ENCODE measurements at regions not wholly inside any gene's neighbourhood (a gene's known extent, or its start where the extent isn't known, plus 50 kb on each side); places are given as distances from the start of the nearest gene placed in this dataset.

GRCh38 chr13:40145139-40145538 lies 489.7 kb downstream of the COG6 start:
- Histone ChIP-seq H3K36me3 (no peaks in the 10 kb centered on the region), H3K4me1 (no peaks in the 10 kb centered on the region), H3K27ac (no peak overlapping the region), H3K27me3 (no peaks in the 10 kb centered on the region), H3K9me3 (no peaks in the 10 kb centered on the region), H3K4me3 (no peak overlapping the region)
- TF ChIP-seq, protein P1, sequence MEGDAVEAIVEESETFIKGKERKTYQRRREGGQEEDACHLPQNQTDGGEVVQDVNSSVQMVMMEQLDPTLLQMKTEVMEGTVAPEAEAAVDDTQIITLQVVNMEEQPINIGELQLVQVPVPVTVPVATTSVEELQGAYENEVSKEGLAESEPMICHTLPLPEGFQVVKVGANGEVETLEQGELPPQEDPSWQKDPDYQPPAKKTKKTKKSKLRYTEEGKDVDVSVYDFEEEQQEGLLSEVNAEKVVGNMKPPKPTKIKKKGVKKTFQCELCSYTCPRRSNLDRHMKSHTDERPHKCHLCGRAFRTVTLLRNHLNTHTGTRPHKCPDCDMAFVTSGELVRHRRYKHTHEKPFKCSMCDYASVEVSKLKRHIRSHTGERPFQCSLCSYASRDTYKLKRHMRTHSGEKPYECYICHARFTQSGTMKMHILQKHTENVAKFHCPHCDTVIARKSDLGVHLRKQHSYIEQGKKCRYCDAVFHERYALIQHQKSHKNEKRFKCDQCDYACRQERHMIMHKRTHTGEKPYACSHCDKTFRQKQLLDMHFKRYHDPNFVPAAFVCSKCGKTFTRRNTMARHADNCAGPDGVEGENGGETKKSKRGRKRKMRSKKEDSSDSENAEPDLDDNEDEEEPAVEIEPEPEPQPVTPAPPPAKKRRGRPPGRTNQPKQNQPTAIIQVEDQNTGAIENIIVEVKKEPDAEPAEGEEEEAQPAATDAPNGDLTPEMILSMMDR (IDR thresholded peaks at IDR 0.05), result no peak
- TF ChIP-seq POLR2A (IDR thresholded peaks at IDR 0.05) (no peak), POLR2AphosphoS5 (IDR thresholded peaks at IDR 0.05) (no peak)
- intact Hi-C loops (cut with DNase I; ENCODE audit: low total_unique reads), result no loop called here
- no peak for DNase-seq (ENCODE audit: low spot score in 2 of 2)

DNA sequence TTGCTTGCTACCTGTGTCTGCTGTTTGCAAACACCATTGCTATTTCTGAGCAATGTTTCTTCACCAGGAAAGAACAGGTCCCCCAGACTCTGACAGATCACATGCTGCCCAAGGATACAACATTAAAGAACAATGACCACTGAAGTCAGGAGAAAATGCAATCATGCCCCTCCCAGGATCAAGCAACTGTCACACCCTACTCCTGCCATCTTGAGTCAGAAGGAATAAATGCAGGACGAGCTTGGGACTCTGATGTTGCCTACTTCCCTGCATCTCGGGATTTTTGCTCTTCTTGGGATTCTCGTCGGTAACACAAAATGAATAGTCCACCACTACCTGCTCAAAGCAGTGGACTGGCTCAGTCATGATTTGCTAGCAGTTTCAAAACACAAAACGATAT lies 490.6 kb downstream of the COG6 start:
- TF ChIP-seq, protein P1 (IDR thresholded peaks at IDR 0.05), result no peak
- no peak for TF ChIP-seq POLR2A (IDR thresholded peaks at IDR 0.05)
- no peaks in the 10 kb centered on the region for H3K36me3 ChIP-seq
- H3K9me3 ChIP-seq, result no peaks in the 10 kb centered on the region
- H3K27ac ChIP-seq, result no peak overlapping the region
- DNase-seq (ENCODE audit: low spot score in 2 of 2), result no peak
- no peak overlapping the region for H3K4me3 ChIP-seq
- intact Hi-C loops (cut with DNase I; ENCODE audit: low total_unique reads), result no loop called here
- no peaks in the 10 kb centered on the region for H3K27me3 ChIP-seq
- no peaks in the 10 kb centered on the region for H3K4me1 ChIP-seq

DNA sequence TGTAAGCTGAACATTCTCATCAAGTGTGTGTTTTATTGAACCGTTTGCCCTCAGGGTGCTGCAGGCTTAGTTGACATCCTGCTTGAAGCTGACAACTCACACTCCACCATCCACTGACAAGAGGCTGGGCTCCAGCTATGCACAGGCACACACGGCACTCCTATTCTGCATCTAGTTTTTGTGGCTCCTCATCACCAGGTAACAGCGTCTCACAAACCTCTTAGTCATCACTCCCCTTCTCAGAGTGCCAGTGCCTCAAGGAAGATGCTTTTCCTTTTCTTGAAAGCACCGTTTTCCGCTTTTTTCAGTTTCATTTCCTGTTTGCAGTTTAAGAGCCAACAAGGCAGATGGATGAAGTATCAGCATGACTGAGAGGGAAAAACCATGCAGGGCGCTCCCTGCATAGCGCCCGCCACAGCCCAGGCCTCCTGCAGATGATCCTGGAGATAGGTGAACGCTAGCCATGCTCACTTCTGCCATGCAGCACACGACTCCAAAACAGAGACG lies 491.2 kb downstream of the COG6 start:
- no peak for DNase-seq (ENCODE audit: low spot score in 2 of 2)
- Histone ChIP-seq H3K36me3 (no peaks in the 10 kb centered on the region), H3K27ac (no peak overlapping the region), H3K9me3 (no peaks in the 10 kb centered on the region), H3K4me1 (no peaks in the 10 kb centered on the region), H3K4me3 (no peak overlapping the region), H3K27me3 (no peaks in the 10 kb centered on the region)
- intact Hi-C loops (cut with DNase I; ENCODE audit: low total_unique reads), result no loop called here
- TF ChIP-seq POLR2AphosphoS5 (IDR thresholded peaks at IDR 0.05) (no peak), POLR2A (IDR thresholded peaks at IDR 0.05) (no peak)
- TF ChIP-seq, protein P1 (IDR thresholded peaks at IDR 0.05), result no peak

DNA sequence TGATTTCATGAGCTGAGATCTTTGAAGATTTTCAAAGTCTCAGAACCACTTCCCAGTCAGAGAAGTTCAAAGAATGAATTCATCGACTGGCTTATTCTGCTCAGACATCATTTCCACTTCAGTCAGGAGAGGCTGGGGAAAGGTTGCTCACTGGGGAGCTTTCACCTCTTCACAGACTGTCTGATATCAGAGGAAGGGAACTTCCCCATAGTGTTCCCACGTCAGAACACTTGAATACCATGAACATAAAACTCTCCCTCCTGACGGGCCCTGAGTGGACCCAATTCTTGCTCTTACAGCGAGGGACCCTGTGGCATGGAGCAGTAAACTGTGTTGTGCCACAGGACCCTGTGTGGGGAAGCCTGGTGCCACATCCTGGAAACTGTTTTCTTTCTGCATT lies 492.6 kb downstream of the COG6 start:
- H3K4me1 ChIP-seq, result no peaks in the 10 kb centered on the region
- no peaks in the 10 kb centered on the region for H3K36me3 ChIP-seq
- H3K27ac ChIP-seq, result no peak overlapping the region
- intact Hi-C loops (cut with DNase I; ENCODE audit: low total_unique reads), result no loop called here
- no peaks in the 10 kb centered on the region for H3K9me3 ChIP-seq
- H3K4me3 ChIP-seq, result no peak overlapping the region
- TF ChIP-seq POLR2A (IDR thresholded peaks at IDR 0.05) (no peak), POLR2AphosphoS5 (IDR thresholded peaks at IDR 0.05) (no peak)
- TF ChIP-seq, protein P1 (IDR thresholded peaks at IDR 0.05), result no peak
- H3K27me3 ChIP-seq, result no peaks in the 10 kb centered on the region
- no peak for DNase-seq (ENCODE audit: low spot score in 2 of 2)

- TF ChIP-seq POLR2A (IDR thresholded peaks at IDR 0.05) (no peak), POLR2AphosphoS5 (IDR thresholded peaks at IDR 0.05) (no peak)
- TF ChIP-seq, protein P1 (IDR thresholded peaks at IDR 0.05), result no peak
- H3K4me1 ChIP-seq, result no peaks in the 10 kb centered on the region
- H3K4me3 ChIP-seq, result no peak overlapping the region
- no peaks in the 10 kb centered on the region for H3K36me3 ChIP-seq
- H3K27me3 ChIP-seq, result no peaks in the 10 kb centered on the region
- peak overlapping the region; percentile 71 to 72 for H3K27ac ChIP-seq
- no peaks in the 10 kb centered on the region for H3K9me3 ChIP-seq
- intact Hi-C loops (cut with DNase I; ENCODE audit: low total_unique reads), result no loop called here
- no peak for DNase-seq (ENCODE audit: low spot score in 2 of 2)
Observed at GRCh38 chr13:40148742-40149141, 493.3 kb downstream of the COG6 start.

Data from breast epithelium (tissue), 4 donors.